ENCODE measurements at regions not wholly inside any gene's neighbourhood (a gene's known extent, or its start where the extent isn't known, plus 50 kb on each side); places are given as distances from the start of the nearest gene placed in this dataset.

- TF ChIP-seq CTCF (IDR thresholded peaks at IDR 0.05) (no peak), POLR2A (IDR thresholded peaks at IDR 0.05) (no peak)
Measured at GRCh38 chr5:125446986-125447385, 700.5 kb upstream of the ZNF608 start.

Measured in tibial nerve (tissue), 3 donors.